NB4 (cell line): ENCODE measurements at regions not wholly inside any gene's neighbourhood (a gene's known extent, or its start where the extent isn't known, plus 50 kb on each side); places are given as distances from the start of the nearest gene placed in this dataset.
A peak's percentile ranks its signal among the peaks of the same experiment; 100 is the strongest.

Experiments
- CTCF ChIP-seq: IDR thresholded peaks from one replicate; pipeline ENCODE4 v1.5.1; 2012; ENCODE audit warnings: low read depth, low read length
- MYC ChIP-seq: IDR thresholded peaks from 2 replicates; pipeline ENCODE4 v1.6.1; 2011; ENCODE audit warnings: low read depth, low read length
- POLR2A ChIP-seq: IDR thresholded peaks from 2 replicates; pipeline ENCODE4 v1.6.1; 2011; ENCODE audit warnings: mild to moderate bottlenecking; ENCODE audit not compliant: insufficient read length; ENCODE audit errors: extremely low read depth
- TF ChIP-seq, protein P1 (sequence below): IDR thresholded peaks from 2 replicates; pipeline ENCODE4 v1.6.1; 2011; ENCODE audit warnings: low read depth, low read length

DNA sequence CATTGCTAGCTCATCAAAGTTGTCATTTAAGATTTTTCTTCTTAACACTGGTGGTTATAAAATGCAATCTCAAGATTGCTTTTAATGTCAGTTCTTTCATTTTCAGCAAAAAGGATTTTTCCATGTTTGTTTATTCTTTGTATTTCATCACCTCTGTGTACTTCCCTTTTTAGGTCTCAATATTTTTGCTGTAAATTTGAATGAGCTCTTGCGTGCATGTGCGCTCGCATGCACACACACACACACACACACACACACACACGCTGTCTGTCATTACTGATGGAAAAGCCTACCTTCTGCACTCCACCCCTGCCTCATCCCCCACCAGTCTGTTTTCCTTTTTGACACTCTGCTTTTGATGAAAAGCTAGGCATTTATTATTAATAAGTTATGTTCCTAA, 85.3 kb upstream of the FYN start:
- TF ChIP-seq CTCF (no peak), POLR2A (no peak), MYC (no peak; the same call in 1 of the 2 replicates)
- TF ChIP-seq, protein P1, sequence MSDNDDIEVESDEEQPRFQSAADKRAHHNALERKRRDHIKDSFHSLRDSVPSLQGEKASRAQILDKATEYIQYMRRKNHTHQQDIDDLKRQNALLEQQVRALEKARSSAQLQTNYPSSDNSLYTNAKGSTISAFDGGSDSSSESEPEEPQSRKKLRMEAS = peak; percentile 45; the same call in 1 of the 2 replicates
